Breast epithelium (tissue), 3 donors: ENCODE measurements at regions not wholly inside any gene's neighbourhood (a gene's known extent, or its start where the extent isn't known, plus 50 kb on each side); places are given as distances from the start of the nearest gene placed in this dataset.

ENCODE experiments used
- CTCF ChIP-seq, 3 donors: fragments of 450-650 bp; IDR thresholded peaks; one replicate each; pipeline ENCODE4 v1.5.1; 2016 to 2017; ENCODE audit warnings: antibody characterized with exemption in 3 of 3, mild to moderate bottlenecking in 3 of 3, moderate library complexity in 3 of 3
- POLR2A ChIP-seq: fragments of 450-650 bp; IDR thresholded peaks from one replicate; pipeline ENCODE4 v1.6.1; 2016; ENCODE audit warnings: antibody characterized with exemption, mild to moderate bottlenecking, moderate library complexity

GRCh38 chr11:129596351-129596750, 219.3 kb upstream of the TMEM45B start:
- TF ChIP-seq CTCF (IDR thresholded peaks at IDR 0.05), result no peak
- no peak for TF ChIP-seq POLR2A
